HG03575 (cell line): ENCODE measurements at regions not wholly inside any gene's neighbourhood (a gene's known extent, or its start where the extent isn't known, plus 50 kb on each side); places are given as distances from the start of the nearest gene placed in this dataset.

Experiments
- ATAC-seq: cut with Tn5 transposase; IDR thresholded peaks from one replicate; pipeline ENCODE4 v1.9.1; 2021; ENCODE audit not compliant: unreplicated experiment, insufficient number of reproducible peaks, low FRiP score; ENCODE audit errors: extremely low read depth

DNA sequence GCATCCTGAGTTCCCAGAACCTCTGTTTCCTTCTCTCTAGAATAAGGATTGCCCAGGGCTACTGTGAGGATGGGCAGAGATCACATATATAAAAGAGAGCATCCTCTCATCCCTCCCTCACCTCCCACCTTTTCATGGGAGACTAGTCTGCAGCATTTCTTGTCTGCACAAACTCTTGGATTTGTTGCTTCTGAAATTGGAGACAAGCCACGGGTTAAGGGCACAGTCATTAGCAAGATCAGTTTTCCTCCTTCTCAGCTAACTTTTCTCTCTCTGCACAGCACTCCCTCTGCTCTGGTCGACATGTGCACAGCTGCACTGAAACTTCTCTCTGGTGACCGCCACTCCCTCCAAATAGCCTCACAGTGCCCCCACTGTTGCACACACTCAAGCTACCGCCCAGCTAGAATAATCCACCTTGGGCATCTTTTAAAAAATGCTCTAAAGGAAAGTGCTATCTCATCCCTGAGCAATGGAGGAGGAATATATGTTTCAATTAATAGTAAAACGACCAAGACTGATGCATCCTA, 50.9 kb upstream of the DUSP22 start:
- no peak for ATAC-seq
